ENCODE measurements at regions not wholly inside any gene's neighbourhood (a gene's known extent, or its start where the extent isn't known, plus 50 kb on each side); places are given as distances from the start of the nearest gene placed in this dataset.
"Not testable (repeated sequence)": the region's sequence is repeated elsewhere in the genome, so short reads cannot be mapped to it uniquely, and the experiment has no call there.

GRCh38 chr9:31443630-31444457 is 940.6 kb upstream of the ACO1 start:
- not testable (repeated sequence) for DNase-seq

GRCh38 chr9:31445357-31445756 is 939.1 kb upstream of the ACO1 start:
- no peak for DNase-seq

- no peak for DNase-seq
These were observed 938.5 kb upstream of the ACO1 start for GRCh38 chr9:31445960-31446359.

DNA sequence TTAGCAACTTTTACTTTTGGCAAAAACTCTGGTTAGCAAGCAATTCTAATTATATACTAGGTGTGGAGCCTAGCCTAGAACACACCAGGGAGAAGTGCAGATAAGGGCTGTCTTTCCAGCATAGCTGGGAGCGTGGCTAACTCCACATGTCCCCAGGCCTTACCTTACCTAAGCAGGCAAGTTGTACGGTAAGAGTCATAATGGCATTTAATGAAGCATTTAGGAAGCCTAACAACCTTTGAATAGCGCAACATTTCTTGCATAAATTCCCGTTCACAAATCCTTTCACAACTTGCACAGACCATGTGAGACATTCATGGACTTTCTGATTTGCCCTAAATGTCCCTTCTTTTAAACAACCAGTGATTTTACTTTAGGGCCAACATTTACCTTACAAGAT is 917.4 kb upstream of the ACO1 start:
- DNase-seq = no peak

DNA sequence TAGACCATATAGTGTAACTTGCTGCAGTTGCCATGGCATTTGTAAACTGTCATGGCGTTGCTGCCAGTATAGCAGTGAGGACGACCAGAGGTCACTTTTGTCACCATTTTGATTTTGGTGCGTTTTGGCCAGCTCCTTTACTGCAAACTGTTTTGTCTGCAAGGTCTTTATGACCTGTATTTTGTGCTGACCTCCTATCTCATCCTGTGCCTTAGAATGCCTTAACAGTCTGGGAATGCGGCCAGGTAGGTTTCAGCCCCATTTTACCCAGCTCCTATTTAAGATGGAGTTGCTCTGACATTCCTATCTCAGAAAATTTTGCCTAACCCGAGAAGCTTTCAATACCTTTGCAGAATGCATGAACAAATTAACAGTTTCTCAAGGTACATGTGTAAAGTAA is 914.4 kb upstream of the ACO1 start:
- DNase-seq = no peak

DNA sequence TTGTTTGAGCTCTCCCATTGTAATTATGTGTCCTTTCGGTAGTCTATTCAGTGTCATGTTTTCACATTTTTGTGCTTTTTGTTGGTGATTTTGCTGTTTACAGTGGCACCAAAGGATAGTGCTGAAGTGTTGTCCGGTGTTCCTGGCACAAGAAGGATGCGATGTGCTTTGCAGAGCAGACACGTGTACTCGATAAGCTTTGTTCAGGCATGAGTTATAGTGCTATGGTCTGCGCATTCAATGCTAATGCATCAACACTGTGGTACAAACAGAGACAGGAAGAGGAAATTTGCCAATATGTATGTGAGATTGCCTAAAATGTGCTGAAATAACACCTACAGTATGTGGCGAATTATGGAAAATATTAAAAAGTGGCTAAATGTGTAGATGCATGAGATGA is 913.4 kb upstream of the ACO1 start:
- no peak for DNase-seq

- no peak for DNase-seq
These were observed 897.8 kb upstream of the ACO1 start for GRCh38 chr9:31486630-31487029.

DNA sequence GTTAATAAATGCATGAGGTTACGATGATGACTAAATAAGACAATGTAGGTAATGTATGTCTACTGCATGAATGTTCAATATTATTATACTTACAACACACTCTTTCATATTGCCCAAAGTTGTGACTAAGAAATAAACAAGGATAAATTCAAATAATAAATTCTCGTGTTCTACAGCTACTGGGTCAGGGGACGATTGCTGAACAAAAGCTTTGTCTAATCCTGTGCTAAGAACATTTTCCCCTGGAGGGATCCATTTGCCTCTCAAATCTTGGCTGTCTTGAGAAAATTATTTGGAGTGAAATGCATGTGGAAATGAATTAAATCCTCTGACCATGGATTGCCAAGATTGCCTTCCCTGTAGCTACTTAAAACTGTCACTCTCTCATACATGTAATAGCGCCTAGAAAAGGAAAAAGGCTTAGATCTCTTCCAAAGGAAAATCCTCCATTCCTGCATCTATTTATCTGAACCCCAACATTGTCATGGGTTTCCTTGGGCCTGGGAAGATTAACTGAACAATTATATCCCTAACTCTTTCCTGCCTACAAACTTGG is 893.8 kb upstream of the ACO1 start:
- DNase-seq = no peak

GRCh38 chr9:31492229-31492628 is 892.2 kb upstream of the ACO1 start:
- no peak for DNase-seq

GRCh38 chr9:31500422-31500821 is 884.0 kb upstream of the ACO1 start:
- DNase-seq = no peak

DNA sequence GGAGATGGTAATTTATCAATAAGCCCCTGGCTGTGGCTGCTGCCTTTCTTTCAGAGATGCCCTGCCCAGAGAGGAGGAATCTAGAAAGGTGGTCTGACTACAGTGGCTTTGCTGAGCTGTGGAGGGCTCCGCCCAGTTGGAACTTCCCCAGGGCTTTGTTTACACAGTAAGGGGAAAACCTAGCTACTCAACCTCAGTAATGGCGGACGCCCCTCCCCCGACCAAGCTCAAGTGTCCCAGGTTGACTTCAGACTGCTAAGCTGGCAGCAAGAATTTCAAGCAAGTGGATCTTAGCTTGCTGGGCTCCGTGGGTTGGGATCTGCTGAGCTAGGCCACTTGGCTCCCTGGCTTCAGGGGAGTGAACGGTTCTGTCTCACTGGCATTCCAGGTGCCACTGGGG is 865.4 kb upstream of the ACO1 start:
- no peak for DNase-seq

GRCh38 chr9:31519424-31519823 is 865.0 kb upstream of the ACO1 start:
- no peak for DNase-seq

DNA sequence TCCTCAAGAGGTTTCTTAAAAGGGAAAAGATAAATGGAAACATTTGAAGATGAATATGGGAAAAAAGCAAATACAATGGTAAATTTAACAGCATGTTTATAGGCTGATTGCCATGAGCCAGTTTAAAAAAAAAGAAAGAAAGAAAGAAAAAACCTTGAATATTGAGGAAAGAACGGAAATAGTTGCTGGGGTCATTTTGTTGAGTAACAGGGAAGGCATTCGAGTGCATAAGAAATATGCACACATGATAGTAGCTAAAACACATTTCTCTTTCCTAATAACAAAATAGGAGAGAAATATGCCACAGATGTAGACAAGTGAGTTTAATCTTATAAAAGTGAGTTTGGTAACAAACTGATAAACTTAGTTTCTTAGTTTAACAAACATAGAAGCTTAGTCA is 864.6 kb upstream of the ACO1 start:
- DNase-seq = no peak

DNA sequence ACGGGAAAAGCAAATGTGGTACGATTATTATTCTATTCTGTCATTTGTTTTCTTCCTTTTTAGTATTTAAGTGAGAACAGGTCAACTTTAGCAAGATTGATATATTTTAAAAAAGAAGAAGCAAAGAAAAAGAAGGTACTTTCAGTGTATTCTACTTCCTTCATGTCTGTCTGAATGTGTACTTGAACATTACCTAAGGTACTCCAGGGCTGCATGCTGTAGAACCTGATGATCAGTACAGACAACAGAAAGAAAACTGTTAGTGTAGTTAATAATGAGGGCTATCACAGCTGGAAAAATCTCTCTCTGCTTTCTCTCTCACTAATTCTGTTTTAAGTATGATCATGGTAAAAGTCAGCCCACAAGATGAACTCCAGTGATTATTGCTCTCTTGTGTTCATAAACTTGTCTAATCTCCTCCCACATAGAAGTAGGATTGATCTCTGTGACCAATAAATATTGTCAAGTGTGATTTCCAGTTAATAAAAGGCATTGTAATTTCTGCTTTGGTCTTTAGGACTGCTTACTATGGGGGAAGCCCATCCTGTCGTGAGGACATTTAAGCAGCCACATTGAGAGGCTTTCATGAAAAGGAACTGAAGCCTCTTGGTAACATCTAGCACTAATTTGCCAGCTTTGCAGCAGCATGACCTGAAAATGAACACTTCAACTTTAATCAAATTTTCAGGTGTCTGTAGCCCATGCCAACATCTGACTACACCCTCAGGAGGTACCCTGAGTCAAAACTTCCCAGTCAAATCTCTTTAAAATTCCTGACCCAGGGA is 864.0 kb upstream of the ACO1 start:
- DNase-seq = no peak

- DNase-seq = no peak
These were observed 848.8 kb upstream of the ACO1 start for GRCh38 chr9:31535651-31536050.

DNA sequence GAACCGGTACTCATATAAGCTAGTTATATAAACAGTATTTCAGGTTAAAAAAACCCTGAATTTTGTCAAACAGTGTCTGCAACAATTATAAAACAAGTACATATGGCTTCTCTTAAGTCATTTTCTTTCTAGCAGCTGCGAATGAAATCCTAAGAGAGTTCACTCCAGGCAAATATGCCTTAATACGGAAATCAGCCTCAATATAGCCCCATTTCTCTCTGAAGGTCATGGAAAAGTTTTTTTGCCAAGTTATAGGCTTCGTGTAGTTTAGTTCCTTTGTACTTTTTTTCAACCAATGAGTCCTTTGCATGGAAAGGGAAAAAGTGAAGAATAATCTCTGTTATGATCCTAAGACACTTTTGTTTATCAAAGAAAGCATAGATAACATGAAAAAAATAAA is 848.0 kb upstream of the ACO1 start:
- DNase-seq = no peak

DNA sequence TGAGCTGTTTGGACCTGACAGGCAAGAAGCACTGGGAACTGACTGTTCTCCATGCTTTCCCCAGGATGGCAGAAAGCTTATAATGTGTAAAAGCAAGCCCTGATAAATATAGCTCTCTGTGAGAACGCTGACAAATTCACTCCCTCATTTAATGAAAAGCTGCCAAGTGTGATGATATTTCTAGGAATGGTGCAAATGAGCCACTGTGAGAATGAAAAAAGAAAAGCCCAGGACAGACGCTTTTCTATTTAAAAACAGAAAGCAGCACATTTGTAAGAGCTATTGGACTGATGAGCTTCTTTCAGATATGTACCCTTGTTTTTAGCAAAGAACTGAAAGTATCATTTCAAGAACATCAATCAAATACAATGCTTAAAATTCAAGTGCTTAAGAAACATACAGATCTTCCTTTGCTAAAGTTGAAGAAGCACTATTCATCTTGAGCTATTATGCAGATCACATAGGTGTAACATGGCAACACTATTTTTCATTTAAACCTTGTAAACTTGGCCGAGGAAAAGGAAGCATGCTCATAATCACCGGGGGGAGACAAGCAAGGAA is 842.6 kb upstream of the ACO1 start:
- DNase-seq = no peak

DNA sequence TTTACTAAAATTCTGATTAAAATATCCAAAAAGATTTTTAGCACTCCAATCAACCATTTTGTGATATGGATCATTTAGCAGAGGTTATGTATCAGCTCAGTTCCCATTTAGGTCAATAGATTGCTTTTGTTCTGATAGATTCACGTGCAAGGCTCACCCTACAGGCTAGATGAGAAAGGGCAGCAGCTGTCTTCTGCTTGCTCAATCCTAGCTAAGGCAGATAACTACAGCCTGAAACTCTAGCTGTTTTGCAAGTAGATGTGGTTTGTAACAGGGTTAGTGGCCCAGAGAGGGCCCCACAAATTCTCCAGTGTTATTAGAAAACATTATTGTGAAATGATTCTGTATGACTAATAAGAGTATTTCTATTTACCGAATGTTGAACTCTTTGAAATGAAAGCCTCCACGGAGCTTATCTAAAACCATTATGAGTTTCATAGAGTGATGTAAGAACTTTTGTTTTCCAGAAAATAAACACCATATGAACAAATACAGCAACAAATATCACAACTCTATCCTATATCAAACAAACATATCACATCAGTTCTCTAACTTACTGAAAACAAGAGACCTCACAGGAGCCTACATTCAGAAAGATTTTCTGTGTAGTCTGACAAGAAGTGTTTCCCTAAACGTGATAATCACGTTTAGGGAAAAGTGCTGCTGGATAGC is 841.9 kb upstream of the ACO1 start:
- no peak for DNase-seq

- no peak for DNase-seq
These were observed 829.5 kb upstream of the ACO1 start for GRCh38 chr9:31554941-31555340.

- DNase-seq = no peak
These were observed 827.6 kb upstream of the ACO1 start for GRCh38 chr9:31556667-31557463.

DNA sequence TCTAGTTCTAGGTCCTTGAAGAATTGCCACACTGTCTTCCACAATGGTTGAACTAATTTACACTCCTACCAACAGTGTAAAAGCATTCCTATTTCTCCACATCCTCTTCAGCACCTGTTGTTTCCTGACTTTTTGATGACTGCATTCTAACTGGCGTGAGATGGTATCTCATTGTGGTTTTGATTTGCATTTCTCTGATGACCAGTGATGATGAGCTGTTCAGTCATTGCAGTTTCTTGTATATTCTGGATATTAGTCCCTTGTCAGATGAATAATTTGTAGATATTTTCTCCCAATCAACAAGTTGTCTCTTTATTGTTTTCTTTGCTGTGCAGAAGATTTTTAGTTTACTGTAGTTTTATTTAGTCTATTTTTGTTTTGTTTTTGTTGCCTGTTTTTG is 812.3 kb upstream of the ACO1 start:
- not testable (repeated sequence) for DNase-seq

DNA sequence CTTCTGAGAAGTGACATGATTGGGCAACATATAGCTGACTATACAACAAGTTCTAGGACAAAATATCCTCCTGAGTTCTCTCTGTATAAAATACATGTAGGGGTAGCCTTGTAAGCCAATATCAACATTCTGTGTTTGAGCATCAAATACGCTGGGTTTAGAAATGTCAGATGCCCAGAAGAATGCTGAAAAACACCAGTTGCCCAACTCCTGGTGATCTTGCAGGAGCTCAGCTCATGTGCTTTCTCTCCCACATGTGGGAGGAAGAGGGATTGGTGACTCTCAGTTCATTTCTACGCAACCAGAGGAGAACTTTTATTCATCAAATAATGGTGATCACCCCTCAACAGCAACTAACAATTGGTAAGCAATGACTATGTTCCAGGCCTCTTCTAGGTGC is 810.9 kb upstream of the ACO1 start:
- DNase-seq = no peak
